GM12878 (cell line): ENCODE measurements at regions not wholly inside any gene's neighbourhood (a gene's known extent, or its start where the extent isn't known, plus 50 kb on each side); places are given as distances from the start of the nearest gene placed in this dataset.

Experiments
- BHLHE40 ChIP-seq, 2 experiments: fragments of 450-650 bp in 1 of 2; IDR thresholded peaks; 2 replicates each; pipeline ENCODE4 v1.6.1; 2011 to 2017; ENCODE audit warnings: low read depth in 2 of 2, borderline replicate concordance in 1 of 2, improper control_type of control experiment in 1 of 2, low read length in 1 of 2, mild to moderate bottlenecking in 1 of 2
- DPF2 ChIP-seq: fragments of 450-650 bp; IDR thresholded peaks from 2 replicates; pipeline ENCODE4 v1.6.1; 2017; ENCODE audit warnings: mild to moderate bottlenecking
- HDAC2 ChIP-seq: fragments of 200-600 bp; sonication (generic); IDR thresholded peaks from 2 replicates; pipeline ENCODE4 v1.6.1; 2017
- NRF1 ChIP-seq: conservative IDR thresholded peaks from 2 replicates; pipeline ENCODE4 v1.6.1; 2011; ENCODE audit warnings: mild to moderate bottlenecking, low read depth, low read length, improper control_type of control experiment
- SPI1 ChIP-seq: IDR thresholded peaks from 2 replicates; pipeline ENCODE4 v1.6.1; 2011; ENCODE audit warnings: low read depth, mild to moderate bottlenecking, low read length, moderate library complexity, borderline replicate concordance; ENCODE audit not compliant: insufficient read depth
- ZNF687 ChIP-seq: fragments of 450-650 bp; IDR thresholded peaks from 2 replicates; pipeline ENCODE4 v1.6.1; 2017; ENCODE audit warnings: mild to moderate bottlenecking, moderate library complexity

GRCh38 chr2:235180642-235181041, 228.8 kb downstream of the SH3BP4 start:
- TF ChIP-seq ZNF687 (no peak), NRF1 (no peak), BHLHE40 (IDR thresholded peaks at IDR 0.05; ENCODE audit: borderline replicate concordance in 1 of 2, low read depth in 2 of 2, low read length in 1 of 2) (no peak), DPF2 (no peak), HDAC2 (no peak), SPI1 (no peak)
